Gastroesophageal sphincter (tissue), 4 donors: ENCODE measurements at regions not wholly inside any gene's neighbourhood (a gene's known extent, or its start where the extent isn't known, plus 50 kb on each side); places are given as distances from the start of the nearest gene placed in this dataset.

Source experiments
- ATAC-seq: fragments of 150-250 bp; one replicate; pipeline ENCODE4 v1.9.1; 2016; ENCODE audit warnings: mild to moderate bottlenecking, moderate library complexity
- H3K27ac ChIP-seq, 4 donors: fragments of 200-600 bp; sonication (generic) in 3 of 4; 1 replicate in 3 of 4; 2 replicates in 1 of 4; pipeline ENCODE4 v1.5.1; 2016 to 2019
- H3K27me3 ChIP-seq: fragments of 200-600 bp; sonication (generic); one replicate; pipeline ENCODE4 v1.5.1; 2019
- H3K36me3 ChIP-seq, 2 donors: fragments of 200-600 bp; sonication (generic); one replicate each; pipeline ENCODE4 v1.5.1; 2019; ENCODE audit warnings: control low read depth in 1 of 2
- H3K4me1 ChIP-seq, 3 donors: fragments of 200-600 bp; sonication (generic); 1 replicate in 2 of 3; 2 replicates in 1 of 3; pipeline ENCODE4 v1.5.1; 2016 to 2019; ENCODE audit warnings: control low read depth in 2 of 3
- H3K4me3 ChIP-seq, 2 donors: fragments of 200-600 bp; sonication (generic); one replicate each; pipeline ENCODE4 v1.5.1; 2019; ENCODE audit warnings: mild to moderate bottlenecking in 1 of 2, moderate library complexity in 1 of 2
- H3K9me3 ChIP-seq, 3 donors: fragments of 200-600 bp; sonication (generic); one replicate each; pipeline ENCODE4 v1.5.1; 2017 to 2019; ENCODE audit warnings: control low read depth in 2 of 3
- CTCF ChIP-seq, 4 experiments: fragments of 200-600 bp in 2 of 4; fragments of 450-650 bp in 2 of 4; sonication (generic) in 1 of 4; IDR thresholded peaks; one replicate each; pipeline ENCODE4 v1.5.1; 2017 to 2019; ENCODE audit warnings: antibody characterized with exemption in 4 of 4, mild to moderate bottlenecking in 2 of 4, moderate library complexity in 2 of 4
- EP300 ChIP-seq: sonication (generic); formaldehyde crosslinking; IDR thresholded peaks from one replicate; pipeline ENCODE4 v1.6.1; 2017; ENCODE audit warnings: antibody characterized with exemption, mild to moderate bottlenecking
- POLR2A ChIP-seq, 2 donors: fragments of 450-650 bp; IDR thresholded peaks; one replicate each; pipeline ENCODE4 v1.6.1; 2017; ENCODE audit warnings: antibody characterized with exemption in 2 of 2, mild to moderate bottlenecking in 2 of 2, moderate library complexity in 1 of 2
- POLR2AphosphoS5 ChIP-seq: sonication (generic); formaldehyde crosslinking; IDR thresholded peaks from one replicate; pipeline ENCODE4 v1.6.1; 2017; ENCODE audit warnings: antibody characterized with exemption
- WGBS, 2 donors: methylation state at CpG; one replicate each; pipeline ENCODE4 v1.1.5; 2018; ENCODE audit warnings: low coverage in 1 of 2; 5-methylcytosine and 5-hydroxymethylcytosine counted together

GRCh38 chr13:39864221-39864620 is 208.8 kb downstream of the COG6 start:
- Histone ChIP-seq H3K4me3 (no peak overlapping the region), H3K27ac (no peak overlapping the region), H3K27me3 (no peaks in the 10 kb centered on the region), H3K4me1 (no peaks in the 10 kb centered on the region), H3K9me3 (no peaks in the 10 kb centered on the region), H3K36me3 (no peaks in the 10 kb centered on the region)
- 86 to 87% methylated on average over 4 to 5 of the region's 5 CpGs for WGBS, 2 donors
- TF ChIP-seq CTCF (IDR thresholded peaks at IDR 0.05) (no peak), EP300 (no peak), POLR2AphosphoS5 (no peak), POLR2A (IDR thresholded peaks at IDR 0.05) (no peak)
- ATAC-seq, result no peak

GRCh38 chr13:39866722-39867121 is 211.3 kb downstream of the COG6 start:
- H3K36me3 ChIP-seq, result no peaks in the 10 kb centered on the region
- no peaks in the 10 kb centered on the region for H3K4me1 ChIP-seq
- WGBS, 2 donors, result 100% methylated on average over 1 of the region's 1 CpG
- no peak overlapping the region for H3K4me3 ChIP-seq
- TF ChIP-seq POLR2AphosphoS5, result no peak
- TF ChIP-seq CTCF (IDR thresholded peaks at IDR 0.05), result no peak
- no peaks in the 10 kb centered on the region for H3K9me3 ChIP-seq
- ATAC-seq, result no peak
- H3K27ac ChIP-seq, result no peak overlapping the region
- no peaks in the 10 kb centered on the region for H3K27me3 ChIP-seq

- Histone ChIP-seq H3K27me3 (no peaks in the 10 kb centered on the region), H3K9me3 (no peaks in the 10 kb centered on the region), H3K4me1 (no peaks in the 10 kb centered on the region), H3K27ac (no peak overlapping the region), H3K4me3 (no peak overlapping the region), H3K36me3 (no peaks in the 10 kb centered on the region)
- ATAC-seq, result no peak
- 79 to 100% methylated on average over 2 of the region's 2 CpGs for WGBS, 2 donors
- TF ChIP-seq EP300 (no peak), POLR2A (IDR thresholded peaks at IDR 0.05) (no peak), POLR2AphosphoS5 (no peak), CTCF (IDR thresholded peaks at IDR 0.05) (no peak)
Measured at GRCh38 chr13:39867807-39868206, 212.3 kb downstream of the COG6 start.

- peaks cover 2 to 19% (median 4%) of the 10 kb centered on the region in 3 donors for H3K4me1 ChIP-seq
- no peak for TF ChIP-seq POLR2A (IDR thresholded peaks at IDR 0.05)
- no peak for TF ChIP-seq CTCF (IDR thresholded peaks at IDR 0.05)
- TF ChIP-seq EP300, result no peak
- no peak for TF ChIP-seq POLR2AphosphoS5
- H3K36me3 ChIP-seq, result no peaks in the 10 kb centered on the region
- 78 to 90% methylated on average over 2 of the region's 2 CpGs for WGBS, 2 donors
- no peaks in the 10 kb centered on the region for H3K27me3 ChIP-seq
- H3K27ac ChIP-seq, result no peak overlapping the region
- no peaks in the 10 kb centered on the region for H3K9me3 ChIP-seq
- ATAC-seq, result no peak
- no peak overlapping the region for H3K4me3 ChIP-seq
Measured at GRCh38 chr13:39870197-39870747, 214.8 kb downstream of the COG6 start.

- Histone ChIP-seq H3K27ac (peak overlapping the region in 3 of 4 donors; percentile 0 to 61 (median 50)), H3K4me3 (no peak overlapping the region), H3K27me3 (no peaks in the 10 kb centered on the region), H3K9me3 (no peaks in the 10 kb centered on the region), H3K4me1 (peaks cover 10 to 50% (median 11%) of the 10 kb centered on the region in 3 donors), H3K36me3 (no peaks in the 10 kb centered on the region)
- TF ChIP-seq CTCF (IDR thresholded peaks at IDR 0.05) (no peak), POLR2AphosphoS5 (no peak), EP300 (no peak), POLR2A (IDR thresholded peaks at IDR 0.05) (no peak)
- ATAC-seq, result no peak
- 41 to 58% methylated on average over 3 of the region's 3 CpGs for WGBS, 2 donors
Measured at GRCh38 chr13:39874331-39875053, 219.0 kb downstream of the COG6 start.
